HCT116 (cell line): ENCODE measurements at regions not wholly inside any gene's neighbourhood (a gene's known extent, or its start where the extent isn't known, plus 50 kb on each side); places are given as distances from the start of the nearest gene placed in this dataset.

Experiments used
- ATAC-seq: fragments of 200-7000 bp; cut with Tn5 transposase; 2 replicates; pipeline ENCODE4 v1.9.1; 2020; ENCODE audit warnings: mild to moderate bottlenecking, moderate library complexity
- BruUV-seq: library from RNA; stranded (reverse); fragments of 400-500 nt; replicated peaks from 2 replicates; lab custom pipeline; 2021; lab: Mats Ljungman, UMichigan
- CTCF ChIA-PET: fragments of 300-600 bp; sonication (Branson Sonifier 250); formaldehyde crosslinking; loops from one replicate; lab custom pipeline; 2021; ENCODE audit warnings: antibody characterized with exemption; lab: Charles Lee
- POLR2A ChIA-PET: fragments of 300-600, 350-600 bp; sonication (Branson Sonifier 250); formaldehyde crosslinking; loops from one replicate; lab custom pipeline; 2021; ENCODE audit warnings: antibody characterized with exemption; lab: Charles Lee
- RAD21 ChIA-PET, 2 experiments: fragments of 300-600 bp; sonication (Branson Sonifier 250); formaldehyde crosslinking; loops; one replicate each; lab custom pipeline; 2023; ENCODE audit warnings: low total read pairs in 2 of 2; ENCODE audit not compliant: uncharacterized antibody in 2 of 2, unreplicated experiment in 2 of 2, low non-redundant PET in 1 of 2; lab: Charles Lee
- DNase-seq: peaks from one replicate; pipeline ENCODE4 v3.0.0-alpha.2; 2010; ENCODE audit warnings: low read depth, low spot score
- H2AFZ ChIP-seq: fragments of 200-600 bp; shearing (Covaris generic), sonication (generic); 2 replicates; pipeline ENCODE4 v1.6.1; 2017; ENCODE audit warnings: low read depth, mixed run types, mixed read lengths, antibody characterized with exemption, low read length; ENCODE audit not compliant: poor library complexity, severe bottlenecking
- H3K27ac ChIP-seq: 2 replicates; pipeline ENCODE4 v1.5.1; 2012; ENCODE audit warnings: low read depth, low read length
- H3K27me3 ChIP-seq: fragments of 200-600 bp; sonication (generic); 2 replicates; pipeline ENCODE4 v1.6.1; 2016; ENCODE audit warnings: mixed run types, low read length, mixed read lengths; ENCODE audit not compliant: insufficient read depth
- H3K36me3 ChIP-seq, 2 experiments: fragments of 200-500 bp in 1 of 2; fragments of 200-600 bp in 1 of 2; sonication (Bioruptor generic) in 1 of 2; sonication (generic) in 1 of 2; 2 replicates each; pipeline versions ENCODE4 v1.5.1 to v1.6.1; 2014 to 2016; ENCODE audit warnings: low read length in 2 of 2, inconsistent platforms in 1 of 2, mixed read lengths in 1 of 2, mixed run types in 1 of 2; ENCODE audit not compliant: insufficient read depth in 2 of 2, control insufficient read depth in 1 of 2
- H3K4me1 ChIP-seq, 2 experiments: fragments of 200-600 bp in 1 of 2; sonication (generic) in 1 of 2; 2 replicates each; pipeline versions ENCODE4 v1.5.1 to v1.6.1; 2012 to 2017; ENCODE audit warnings: low read length in 2 of 2, inconsistent platforms in 1 of 2, mild to moderate bottlenecking in 1 of 2, mixed read lengths in 1 of 2, mixed run types in 1 of 2, moderate library complexity in 1 of 2; ENCODE audit not compliant: insufficient read depth in 2 of 2, control insufficient read depth in 1 of 2
- H3K4me2 ChIP-seq: fragments of 200-600 bp; sonication (generic); 2 replicates; pipeline ENCODE4 v1.6.1; 2017; ENCODE audit warnings: mixed run types, low read length, mixed read lengths
- H3K4me3 ChIP-seq, 2 experiments: fragments of 200-600 bp in 1 of 2; sonication (generic) in 1 of 2; replicated peaks in 1 of 2; 2 replicates each; pipeline ENCODE4 v1.5.1; 2011 to 2016; ENCODE audit warnings: low read length in 2 of 2, control low read depth in 1 of 2, low read depth in 1 of 2, mild to moderate bottlenecking in 1 of 2, mixed read lengths in 1 of 2, mixed run types in 1 of 2
- H3K79me2 ChIP-seq: fragments of 200-600 bp; sonication (generic); 2 replicates; pipeline ENCODE4 v1.6.1; 2017; ENCODE audit warnings: mild to moderate bottlenecking, mixed run types, low read length, moderate library complexity, mixed read lengths; ENCODE audit not compliant: insufficient read depth
- H3K9ac ChIP-seq: fragments of 200-600 bp; sonication (generic); 2 replicates; pipeline ENCODE4 v1.6.1; 2016; ENCODE audit warnings: low read length, mixed read lengths
- H3K9me2 ChIP-seq: fragments of 200-600 bp; sonication (generic), shearing (Covaris generic); 2 replicates; pipeline ENCODE4 v1.6.1; 2017; ENCODE audit warnings: mixed run types, mild to moderate bottlenecking, moderate library complexity; ENCODE audit not compliant: insufficient read depth
- H3K9me3 ChIP-seq, 2 experiments: fragments of 200-500 bp in 1 of 2; fragments of 200-600 bp in 1 of 2; sonication (Bioruptor generic) in 1 of 2; sonication (generic) in 1 of 2; 2 replicates each; pipeline ENCODE4 v1.6.1; 2014 to 2017; ENCODE audit warnings: low read length in 2 of 2, mixed read lengths in 2 of 2, inconsistent platforms in 1 of 2, low read depth in 1 of 2, mild to moderate bottlenecking in 1 of 2, mixed run types in 1 of 2, moderate library complexity in 1 of 2; ENCODE audit not compliant: control insufficient read depth in 1 of 2, insufficient read depth in 1 of 2
- H4K20me1 ChIP-seq: fragments of 200-600 bp; sonication (generic), shearing (Covaris generic); 2 replicates; pipeline ENCODE4 v1.6.1; 2017; ENCODE audit warnings: mixed run types, mild to moderate bottlenecking, moderate library complexity; ENCODE audit not compliant: insufficient read depth
- ATF3 ChIP-seq: IDR thresholded peaks from 2 replicates; pipeline ENCODE4 v1.6.1; 2012
- CBX3 ChIP-seq: IDR thresholded peaks from 2 replicates; pipeline ENCODE4 v1.6.1; 2012; ENCODE audit warnings: low read depth
- CEBPB ChIP-seq: IDR thresholded peaks from 2 replicates; pipeline ENCODE4 v1.6.1; 2012; ENCODE audit warnings: low read depth
- CTCF ChIP-seq, 3 experiments: fragments of 200-600 bp in 1 of 3; sonication (generic) in 1 of 3; IDR thresholded peaks in 2 of 3; conservative IDR thresholded peaks in 1 of 3; 2 replicates each; pipeline ENCODE4 v1.5.1; 2012 to 2017; ENCODE audit warnings: low read depth in 2 of 3, low read length in 2 of 3, antibody characterized with exemption in 1 of 3, borderline replicate concordance in 1 of 3, control low read depth in 1 of 3, mild to moderate bottlenecking in 1 of 3, mixed read lengths in 1 of 3, mixed run types in 1 of 3, moderate library complexity in 1 of 3; ENCODE audit not compliant: insufficient read depth in 1 of 3
- EGR1 ChIP-seq: IDR thresholded peaks from 2 replicates; pipeline ENCODE4 v1.6.1; 2012; ENCODE audit warnings: low read depth
- ELF1 ChIP-seq: IDR thresholded peaks from 2 replicates; pipeline ENCODE4 v1.6.1; 2012; ENCODE audit warnings: low read depth, borderline replicate concordance
- EZH2 ChIP-seq: fragments of 200-600 bp; sonication (generic); IDR thresholded peaks from 2 replicates; pipeline ENCODE4 v1.6.1; 2017; ENCODE audit warnings: antibody characterized with exemption, mixed run types
- EZH2phosphoT487 ChIP-seq: fragments of 200-600 bp; IDR thresholded peaks from 2 replicates; pipeline ENCODE4 v1.6.1; 2018; ENCODE audit warnings: antibody characterized with exemption, borderline replicate concordance
- FOSL1 ChIP-seq: IDR thresholded peaks from 2 replicates; pipeline ENCODE4 v1.6.1; 2012; ENCODE audit warnings: low read depth
- POLR2A ChIP-seq: IDR thresholded peaks from 2 replicates; pipeline ENCODE4 v1.7.0; 2011; ENCODE audit warnings: borderline replicate concordance; ENCODE audit not compliant: insufficient read depth, insufficient read length; ENCODE audit errors: extremely low read depth
- POLR2AphosphoS5 ChIP-seq: IDR thresholded peaks from 2 replicates; pipeline ENCODE4 v1.6.1; 2011; ENCODE audit warnings: mild to moderate bottlenecking, low read depth, low read length, moderate library complexity
- RAD21 ChIP-seq: IDR thresholded peaks from 2 replicates; pipeline ENCODE4 v1.6.1; 2012; ENCODE audit warnings: low read depth, mild to moderate bottlenecking
- REST ChIP-seq: IDR thresholded peaks from 2 replicates; pipeline ENCODE4 v1.6.1; 2012; ENCODE audit warnings: low read depth
- SIN3A ChIP-seq: IDR thresholded peaks from 2 replicates; pipeline ENCODE4 v1.6.1; 2012; ENCODE audit warnings: low read depth
- SRF ChIP-seq: IDR thresholded peaks from 2 replicates; pipeline ENCODE4 v1.6.1; 2012; ENCODE audit warnings: low read depth
- TCF7L2 ChIP-seq: IDR thresholded peaks from 2 replicates; pipeline ENCODE4 v1.7.0; 2011; ENCODE audit warnings: borderline replicate concordance, inconsistent platforms; ENCODE audit not compliant: insufficient read depth, insufficient read length; ENCODE audit errors: extremely low read depth
- YY1 ChIP-seq: IDR thresholded peaks from 2 replicates; pipeline ENCODE4 v1.6.1; 2011; ENCODE audit warnings: low read length, low read depth, moderate library complexity, mild to moderate bottlenecking; ENCODE audit not compliant: insufficient replicate concordance; ENCODE audit errors: extremely low read depth
- ZBTB33 ChIP-seq: IDR thresholded peaks from 2 replicates; pipeline ENCODE4 v1.6.1; 2011; ENCODE audit warnings: mild to moderate bottlenecking, low read length, moderate library complexity; ENCODE audit not compliant: insufficient replicate concordance; ENCODE audit errors: extremely low read depth
- ZFX ChIP-seq: fragments of 450-650 bp; IDR thresholded peaks from 2 replicates; pipeline ENCODE4 v1.6.1; 2017
- ZNF274 ChIP-seq: fragments of 200-500 bp; sonication (Bioruptor generic); IDR thresholded peaks from 2 replicates; pipeline ENCODE4 v1.6.1; 2014; ENCODE audit warnings: mild to moderate bottlenecking, low read depth, low read length, inconsistent platforms
- intact Hi-C: fragments of 100-400 bp; cut with micrococcal nuclease; formaldehyde crosslinking; loops from 2 replicates; pipeline ENCODE4 v1.10.0; 2022

GRCh38 chr14:98456231-98456630 lies 815.8 kb downstream of the BCL11B start:
- no peaks in the 10 kb centered on the region for H4K20me1 ChIP-seq
- H3K9me3 ChIP-seq = peaks cover 0 to 4% of the 10 kb centered on the region in 2 experiments; a peak in 2 of 4 replicates
- H3K4me2 ChIP-seq = no peak overlapping the region
- ChIA-PET CTCF (no interaction called here), POLR2A (no interaction called here), RAD21 (no interaction called here)
- no peak for ATAC-seq
- H2AFZ ChIP-seq = no peak overlapping the region
- no peaks in the 10 kb centered on the region for H3K36me3 ChIP-seq
- H3K4me1 ChIP-seq = no peaks in the 10 kb centered on the region
- no peak overlapping the region for H3K4me3 ChIP-seq
- H3K27me3 ChIP-seq = no peaks in the 10 kb centered on the region
- intact Hi-C loops = no loop called here
- no TSS peak for BruUV-seq
- no peaks in the 10 kb centered on the region for H3K79me2 ChIP-seq
- no peak overlapping the region for H3K9ac ChIP-seq
- H3K27ac ChIP-seq = no peak overlapping the region
- no peak for DNase-seq
- no peaks in the 10 kb centered on the region for H3K9me2 ChIP-seq
- TF ChIP-seq REST = no peak
- no peak for TF ChIP-seq EGR1
- TF ChIP-seq POLR2A = no peak
- no peak for TF ChIP-seq EZH2
- TF ChIP-seq YY1 = no peak
- TF ChIP-seq ZFX = no peak
- no peak for TF ChIP-seq ATF3
- no peak for TF ChIP-seq FOSL1
- TF ChIP-seq SRF = no peak
- TF ChIP-seq CEBPB = no peak
- TF ChIP-seq CTCF (IDR thresholded peaks at IDR 0.05 in 2 of 3, conservative IDR thresholded peaks at IDR 0.05 in 1 of 3; ENCODE audit: borderline replicate concordance in 1 of 3, insufficient read depth in 1 of 3, low read depth in 2 of 3, low read length in 2 of 3) = no peak
- no peak for TF ChIP-seq ZNF274
- TF ChIP-seq EZH2phosphoT487 = no peak
- TF ChIP-seq CBX3 = no peak
- TF ChIP-seq RAD21 = no peak
- TF ChIP-seq SIN3A = no peak
- no peak for TF ChIP-seq TCF7L2
- TF ChIP-seq POLR2AphosphoS5 = no peak
- TF ChIP-seq ELF1 = no peak
- TF ChIP-seq ZBTB33 = no peak
